ENCODE measurements at regions not wholly inside any gene's neighbourhood (a gene's known extent, or its start where the extent isn't known, plus 50 kb on each side); places are given as distances from the start of the nearest gene placed in this dataset.
"Not testable (repeated sequence)": the region's sequence is repeated elsewhere in the genome, so short reads cannot be mapped to it uniquely, and the experiment has no call there.

GRCh38 chr4:3605491-3605890 lies 73.3 kb upstream of the LRPAP1 start:
- TF ChIP-seq POLR2A (IDR thresholded peaks at IDR 0.05): no peak
- no peak for TF ChIP-seq CTCF (IDR thresholded peaks at IDR 0.05)
- no peaks in the 10 kb centered on the region for H3K27me3 ChIP-seq
- no peaks in the 10 kb centered on the region for H3K9me3 ChIP-seq
- no CpG with 5 or more reads among the region's 14 CpGs for WGBS (ENCODE audit: insufficient coverage, low coverage, low lambda C conversion rate, missing lambda C conversion rate)
- no peak for ATAC-seq
- DNase-seq: no peak
- intact Hi-C loops (cut with DNase I): no loop called here
- no peak overlapping the region for H3K4me3 ChIP-seq
- H3K36me3 ChIP-seq: no peaks in the 10 kb centered on the region
- no peak overlapping the region for H3K27ac ChIP-seq
- H3K4me1 ChIP-seq: no peaks in the 10 kb centered on the region

GRCh38 chr4:3602886-3603645 lies 70.8 kb upstream of the LRPAP1 start:
- ATAC-seq, DNase-seq: not testable (repeated sequence)
- 84% methylated on average over 5 of the region's 11 CpGs for WGBS (ENCODE audit: insufficient coverage, low coverage, low lambda C conversion rate, missing lambda C conversion rate)

GRCh38 chr4:3601992-3602391 lies 69.8 kb upstream of the LRPAP1 start:
- Histone ChIP-seq H3K27me3 (no peaks in the 10 kb centered on the region), H3K4me3 (no peak overlapping the region)
- TF ChIP-seq CTCF (IDR thresholded peaks at IDR 0.05): no peak
- TF ChIP-seq POLR2A (IDR thresholded peaks at IDR 0.05): no peak

More at GRCh38 chr4:3602886-3603645, 70.8 kb upstream of the LRPAP1 start:
- H3K27me3 ChIP-seq; H3K9me3 ChIP-seq; H3K4me1 ChIP-seq; H3K4me3 ChIP-seq; intact Hi-C loops (cut with DNase I); H3K36me3 ChIP-seq; H3K27ac ChIP-seq: not testable (repeated sequence)

GRCh38 chr4:3601108-3601690 lies 69.0 kb upstream of the LRPAP1 start:
- DNase-seq; H3K27me3 ChIP-seq; H3K4me3 ChIP-seq; intact Hi-C loops (cut with DNase I); H3K36me3 ChIP-seq; ATAC-seq; H3K9me3 ChIP-seq; H3K27ac ChIP-seq; H3K4me1 ChIP-seq: not testable (repeated sequence)
- no CpG with 5 or more reads among the region's 12 CpGs for WGBS (ENCODE audit: insufficient coverage, low coverage, low lambda C conversion rate, missing lambda C conversion rate)

More at GRCh38 chr4:3601992-3602391, 69.8 kb upstream of the LRPAP1 start:
- Histone ChIP-seq H3K9me3 (no peaks in the 10 kb centered on the region), H3K4me1 (no peaks in the 10 kb centered on the region), H3K36me3 (no peaks in the 10 kb centered on the region), H3K27ac (no peak overlapping the region)
- DNase-seq: no peak
- ATAC-seq: no peak
- WGBS (ENCODE audit: insufficient coverage, low coverage, low lambda C conversion rate, missing lambda C conversion rate): no CpG with 5 or more reads among the region's 3 CpGs
- intact Hi-C loops (cut with DNase I): no loop called here

- Histone ChIP-seq H3K27me3 (no peaks in the 10 kb centered on the region), H3K27ac (no peak overlapping the region), H3K4me3 (no peak overlapping the region), H3K9me3 (no peaks in the 10 kb centered on the region), H3K36me3 (no peaks in the 10 kb centered on the region), H3K4me1 (no peaks in the 10 kb centered on the region)
- DNase-seq: no peak
- no peak for TF ChIP-seq POLR2A (IDR thresholded peaks at IDR 0.05)
- no peak for TF ChIP-seq CTCF (IDR thresholded peaks at IDR 0.05)
- intact Hi-C loops (cut with DNase I): no loop called here
- ATAC-seq: no peak
- 0% methylated on average over 1 of the region's 9 CpGs for whole genome bisulfite sequencing (ENCODE audit: insufficient coverage, low coverage, low lambda C conversion rate, missing lambda C conversion rate)
Observed at GRCh38 chr4:3599951-3600350, 67.7 kb upstream of the LRPAP1 start.
